DMS53 treated with DMSO at 0.1 percent for 48 hours (cell line): ENCODE measurements at regions not wholly inside any gene's neighbourhood (a gene's known extent, or its start where the extent isn't known, plus 50 kb on each side); places are given as distances from the start of the nearest gene placed in this dataset.
A peak's percentile ranks its signal among the peaks of the same experiment; 100 is the strongest.

Source experiments
- DNase-seq: peaks from one replicate; lab custom pipeline; 2025; ENCODE audit not compliant: unreplicated experiment; lab: John Stamatoyannopoulos, UW

DNA sequence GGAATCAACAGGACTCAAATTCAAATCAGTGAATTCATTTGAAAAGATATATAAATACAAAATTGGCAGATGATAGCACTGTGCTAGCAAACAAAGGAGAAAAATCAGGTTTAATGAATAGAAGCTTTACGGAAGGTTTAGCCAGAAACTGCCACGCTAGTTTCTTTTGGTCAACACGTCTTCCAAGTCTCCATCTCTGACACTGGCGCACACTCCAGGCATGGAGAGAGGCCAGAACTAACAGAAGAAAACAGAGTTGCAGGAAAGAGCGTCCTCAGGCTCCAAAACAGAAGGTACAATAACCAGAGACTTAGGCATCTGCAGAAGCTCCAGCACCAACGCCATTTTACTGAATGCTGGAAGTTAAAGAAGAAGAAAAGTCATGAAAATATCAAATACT, 497.3 kb upstream of the FRG1 start:
- DNase-seq: no peak

DNA sequence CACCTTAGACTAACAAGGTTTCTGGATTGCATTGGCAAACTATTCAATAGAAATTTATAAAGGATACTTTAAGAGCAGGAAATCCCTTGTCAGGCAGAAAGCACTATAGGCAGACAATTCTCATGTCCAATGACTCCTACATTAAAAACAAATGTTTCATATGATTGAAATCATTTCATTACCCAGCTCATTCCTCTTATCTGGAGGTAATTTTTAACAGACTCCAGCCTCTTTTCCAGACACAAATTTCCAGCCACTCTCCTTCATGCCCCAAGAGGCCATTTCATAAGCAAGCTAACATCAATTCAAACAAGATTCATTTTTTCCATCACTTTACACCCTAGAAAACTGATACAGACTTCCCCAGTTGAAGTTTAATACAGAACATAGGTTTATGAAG, 495.1 kb upstream of the FRG1 start:
- DNase-seq: no peak

DNA sequence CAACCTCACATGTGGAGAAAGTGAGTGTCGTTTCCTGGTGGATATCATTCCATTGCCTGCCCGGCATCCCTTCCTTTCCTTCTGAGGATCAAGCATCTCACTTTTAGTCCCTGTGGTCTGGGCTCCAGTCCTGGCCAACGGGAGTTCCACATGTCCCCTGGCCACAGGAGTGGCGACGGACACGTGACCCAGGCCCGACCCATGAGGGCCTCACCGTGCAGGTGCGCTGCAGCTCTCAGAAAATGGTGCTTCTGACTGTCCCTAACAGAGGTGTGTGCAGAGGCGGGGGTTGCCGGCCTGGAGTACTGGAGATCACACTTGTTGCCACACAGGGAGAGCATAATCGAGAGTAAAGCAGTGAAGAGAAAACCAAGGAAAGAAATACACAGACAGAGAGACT, 476.9 kb upstream of the FRG1 start:
- DNase-seq: no peak

DNA sequence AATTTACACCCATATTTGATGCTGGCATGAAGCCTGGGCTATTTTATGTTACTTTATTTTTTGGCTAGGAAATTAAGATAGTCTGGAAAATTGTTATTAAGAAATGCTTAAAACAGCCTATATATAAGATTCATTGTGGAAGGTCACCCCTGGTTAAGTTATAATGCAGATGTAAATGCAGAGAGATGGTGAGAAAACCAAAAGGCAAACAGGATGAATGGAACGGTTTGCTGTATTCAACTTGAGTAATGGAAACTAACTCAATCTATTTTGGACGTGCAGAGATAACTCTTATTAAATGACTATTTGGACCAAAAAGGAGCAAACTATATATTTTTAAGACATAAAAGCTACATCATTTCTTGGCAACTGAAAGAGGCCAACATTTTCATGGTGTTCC, 446.3 kb upstream of the FRG1 start:
- no peak for DNase-seq

DNA sequence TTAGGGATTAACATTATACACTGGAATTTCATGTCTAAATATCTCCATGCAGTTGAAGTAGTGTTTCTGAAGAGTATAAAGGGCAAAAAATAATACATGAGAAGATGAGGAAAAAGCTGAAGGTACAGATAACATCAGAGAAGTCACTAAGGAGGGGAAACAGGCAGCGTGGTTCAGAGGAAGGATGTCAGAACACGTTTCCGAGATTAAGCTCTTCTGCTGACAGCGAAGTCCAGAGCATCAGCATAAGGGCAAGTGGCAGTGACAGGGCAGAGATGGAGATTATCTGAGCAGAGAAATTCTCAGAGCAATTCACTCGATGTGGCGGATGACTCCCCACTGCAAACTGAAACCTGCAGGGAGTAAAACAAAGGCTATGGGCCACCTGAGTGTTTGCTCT, 443.2 kb upstream of the FRG1 start:
- DNase-seq: no peak

DNA sequence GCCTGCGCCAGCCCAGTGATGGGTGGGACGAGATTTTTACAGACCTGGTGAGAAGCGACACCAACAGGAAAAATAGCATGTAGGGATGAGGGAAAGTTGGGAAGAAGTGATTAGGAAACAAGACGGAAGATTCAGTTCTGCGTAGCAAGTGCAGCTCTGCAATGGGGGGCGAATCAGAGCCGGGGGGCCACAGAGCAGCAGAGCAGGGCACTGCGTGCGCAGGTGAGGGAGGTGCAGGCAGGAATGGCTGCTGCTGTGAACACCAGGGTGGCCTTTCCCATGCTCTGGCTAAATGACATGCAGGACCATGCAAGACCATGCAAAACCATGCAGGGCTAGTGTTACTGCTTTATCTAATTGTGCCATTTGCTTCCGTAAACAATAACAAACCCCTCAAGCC, 442.7 kb upstream of the FRG1 start:
- no peak for DNase-seq

DNA sequence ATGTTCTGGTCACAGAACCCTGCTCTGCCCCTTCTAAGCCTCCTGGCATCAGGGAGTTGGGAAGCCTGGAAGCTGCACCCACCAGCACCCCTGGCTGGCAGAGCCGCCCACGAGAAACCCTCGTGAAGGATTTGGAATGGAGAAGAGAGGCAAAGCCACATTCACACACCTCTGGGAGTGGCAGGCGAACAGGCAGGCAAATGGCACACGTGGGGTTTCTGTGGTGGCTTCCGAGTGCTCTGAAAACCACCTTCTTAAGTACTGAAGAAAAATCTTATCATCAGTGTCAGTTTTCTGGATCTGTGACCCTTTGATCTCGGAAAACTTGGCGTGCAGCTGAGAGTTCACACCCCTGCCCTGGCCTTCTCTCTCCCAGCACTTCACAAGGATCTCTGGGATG, 442.2 kb upstream of the FRG1 start:
- no peak for DNase-seq

DNA sequence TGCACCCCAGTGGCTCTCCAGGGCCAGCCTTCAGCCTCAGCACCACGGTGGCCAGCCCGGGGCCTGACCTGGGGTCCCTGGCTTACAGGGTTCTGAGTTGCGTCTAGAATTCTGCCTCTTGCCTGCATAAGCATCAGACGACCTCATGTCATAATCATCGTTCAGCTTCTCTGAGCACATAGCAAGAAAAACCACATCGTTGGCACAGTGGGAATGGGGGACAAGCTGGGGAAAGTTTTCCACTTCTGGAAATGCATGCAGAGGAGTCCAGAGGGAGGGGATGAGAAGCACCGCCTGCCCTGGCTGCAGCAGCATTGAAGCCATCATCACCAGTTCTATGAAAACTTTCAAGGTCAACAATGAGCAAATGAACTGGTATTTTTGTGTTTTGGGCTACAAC, 441.0 kb upstream of the FRG1 start:
- DNase-seq: no peak

DNA sequence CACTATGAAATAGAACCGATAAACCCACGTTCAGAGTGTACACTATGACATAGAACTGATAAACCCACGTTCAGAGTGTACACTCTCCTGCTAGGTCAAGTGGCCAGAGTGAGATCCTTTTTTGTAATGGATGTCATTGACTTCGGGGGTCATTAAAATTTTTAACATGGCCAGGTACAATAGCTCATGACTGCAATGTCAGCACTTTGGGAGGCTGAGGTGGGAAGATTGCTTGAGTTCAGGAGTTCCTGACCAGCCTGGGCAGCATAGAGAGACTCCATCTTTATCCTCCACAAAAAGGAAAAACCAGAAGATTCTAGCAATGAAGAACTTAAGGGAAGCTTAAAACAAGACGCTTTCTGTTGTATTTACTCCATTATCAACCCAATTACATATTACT, 439.7 kb upstream of the FRG1 start:
- DNase-seq: no peak

DNA sequence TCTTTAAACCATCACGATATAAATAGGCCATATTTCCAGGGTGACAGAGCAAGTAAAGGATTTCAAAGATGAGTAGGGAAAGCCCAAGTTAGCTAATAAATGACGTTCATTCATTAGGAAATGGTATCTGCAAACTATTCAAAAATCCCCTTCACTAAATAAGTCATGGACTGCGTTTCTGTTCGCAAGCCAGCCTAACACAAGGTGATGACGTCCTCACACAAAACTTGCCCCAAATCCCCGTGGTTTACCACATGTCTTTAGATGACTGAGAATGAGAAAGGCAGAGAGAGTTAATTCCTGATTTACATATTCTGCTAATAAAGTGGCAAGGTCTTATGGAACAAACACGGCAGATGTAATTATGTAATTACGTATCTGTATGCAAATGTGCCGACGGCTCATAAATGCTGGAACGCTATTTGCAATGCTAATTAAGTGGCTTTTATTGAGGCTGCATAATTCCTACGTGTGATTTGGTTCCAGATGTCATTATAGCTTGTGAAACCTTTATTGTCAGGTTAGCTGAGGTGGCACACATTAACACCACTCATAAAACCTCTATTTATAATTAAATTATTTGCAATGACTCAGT, 437.7 kb upstream of the FRG1 start:
- no peak for DNase-seq

DNA sequence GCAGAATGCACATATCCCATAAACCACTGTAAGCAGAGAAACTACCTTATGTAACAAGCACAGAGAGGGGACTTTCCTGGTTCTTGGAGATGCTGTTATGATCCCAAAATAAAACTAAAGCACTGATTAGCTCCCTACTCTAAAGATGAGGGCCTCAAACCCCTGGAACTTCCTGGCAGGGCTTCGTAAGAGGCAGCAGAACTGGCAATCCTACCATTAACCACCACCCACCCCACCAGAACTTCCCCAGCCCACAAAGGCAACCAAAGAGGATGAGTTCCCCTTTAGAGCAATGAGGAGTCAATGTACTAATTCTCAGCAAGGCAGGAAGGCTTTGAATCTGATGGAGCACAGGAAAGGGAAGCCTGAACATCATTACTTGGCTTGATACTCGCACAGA, 436.5 kb upstream of the FRG1 start:
- DNase-seq: no peak

DNA sequence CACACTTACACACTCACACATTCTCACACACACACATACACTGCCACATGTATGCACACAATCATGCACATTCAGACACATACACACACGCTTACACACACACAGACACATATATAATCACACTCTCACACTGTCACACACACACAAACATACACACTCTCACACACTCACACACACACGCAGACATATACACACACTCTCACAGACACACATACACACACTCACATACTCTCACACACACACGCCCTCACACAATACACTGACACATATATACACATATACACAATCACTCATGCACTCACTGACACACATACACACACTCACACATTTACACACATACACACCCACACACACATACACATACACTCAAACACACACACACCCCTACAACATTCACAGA, 435.3 kb upstream of the FRG1 start:
- no peak for DNase-seq

DNA sequence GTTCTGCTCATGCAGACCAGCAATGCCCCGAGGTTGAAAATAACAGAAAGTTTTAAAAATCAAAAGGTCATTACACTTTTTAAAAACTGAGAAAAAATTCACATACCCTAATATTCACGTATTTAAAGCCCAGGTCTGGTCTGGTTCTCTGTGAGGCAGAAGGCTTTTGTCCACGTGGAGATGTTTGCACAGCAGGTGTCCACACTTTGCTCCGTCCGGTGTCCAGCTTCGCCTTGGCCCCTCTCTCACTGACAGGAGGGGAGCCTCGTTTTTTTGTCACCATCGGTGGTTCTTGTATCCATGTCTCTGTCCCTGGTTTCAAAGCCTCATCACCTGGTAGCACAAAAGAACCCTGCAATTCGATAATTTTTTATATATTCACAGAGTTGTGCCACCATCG, 434.6 kb upstream of the FRG1 start:
- DNase-seq: no peak

DNA sequence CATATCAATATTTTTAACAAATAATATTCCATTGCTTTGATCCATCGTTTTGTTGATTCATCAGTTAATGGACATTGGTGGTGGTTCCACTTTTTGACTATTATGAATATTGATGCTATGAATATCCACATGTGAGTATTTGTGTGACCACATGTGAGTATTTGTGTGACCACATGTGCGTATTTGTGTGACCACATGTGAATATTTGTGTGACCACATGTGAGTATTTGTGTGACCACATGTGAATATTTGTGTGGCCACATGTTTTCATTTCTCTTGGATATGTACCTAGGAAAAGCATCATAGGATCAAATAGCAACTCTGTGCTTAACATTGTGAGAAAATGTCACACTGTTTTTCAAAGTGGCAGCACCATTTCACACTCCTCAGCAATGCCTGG, 433.6 kb upstream of the FRG1 start:
- DNase-seq: no peak

DNA sequence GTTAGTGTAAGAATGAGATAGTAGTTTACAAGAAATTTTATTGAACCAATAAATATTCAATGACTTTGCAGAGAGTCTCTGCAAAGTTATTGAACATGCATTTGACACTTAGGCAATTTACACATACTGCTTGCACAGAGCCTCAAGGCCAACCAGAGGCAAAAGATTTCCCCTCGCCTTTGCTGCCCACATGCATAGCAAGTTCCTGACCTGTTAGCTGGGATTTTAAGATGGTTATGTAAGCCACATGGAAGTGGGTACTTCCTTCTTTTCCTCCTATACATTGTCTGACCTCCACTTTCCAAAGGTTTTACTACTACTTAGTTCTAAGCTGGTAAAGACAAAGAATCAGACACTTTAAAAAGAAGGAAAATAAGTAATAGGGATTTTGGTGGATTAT, 430.1 kb upstream of the FRG1 start:
- no peak for DNase-seq

DNA sequence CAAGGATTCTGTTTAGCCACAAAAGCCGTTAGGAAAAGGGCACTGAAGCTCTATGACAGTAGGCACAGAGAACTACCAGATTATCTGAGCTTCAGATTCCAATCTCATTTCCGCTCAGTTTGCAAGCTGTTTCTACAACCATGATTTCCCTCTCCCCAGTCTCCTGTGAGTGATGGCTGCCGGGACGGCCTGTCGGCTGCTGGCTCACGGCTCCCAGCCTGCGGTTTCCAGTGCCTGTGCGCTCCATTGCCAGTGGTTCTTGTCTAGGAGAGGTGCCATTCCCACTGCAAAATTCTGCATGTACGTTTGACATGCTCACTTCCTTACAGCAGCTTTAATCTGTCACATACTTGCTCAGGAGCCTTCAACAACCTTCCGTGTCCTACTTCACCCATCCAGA, 429.1 kb upstream of the FRG1 start:
- no peak for DNase-seq

DNA sequence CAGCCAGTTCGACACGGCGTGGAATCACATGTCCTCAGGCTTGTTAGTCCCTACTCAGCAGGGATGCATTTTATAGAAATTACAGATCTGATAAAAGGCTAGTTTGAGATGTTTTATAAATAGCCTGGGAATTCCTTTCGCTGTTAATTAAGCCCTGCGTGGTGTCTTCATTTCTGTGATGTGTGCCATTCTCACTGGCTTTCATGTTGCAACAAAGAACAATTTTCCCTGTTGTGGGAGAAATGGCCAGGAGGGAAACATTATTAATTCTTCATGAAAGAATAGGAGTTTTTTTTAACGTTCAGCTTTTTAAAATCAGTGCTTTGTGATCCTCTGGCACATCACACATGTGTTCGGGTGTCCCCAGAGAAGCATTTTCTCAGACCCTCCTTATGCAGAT, 427.3 kb upstream of the FRG1 start:
- no peak for DNase-seq

DNA sequence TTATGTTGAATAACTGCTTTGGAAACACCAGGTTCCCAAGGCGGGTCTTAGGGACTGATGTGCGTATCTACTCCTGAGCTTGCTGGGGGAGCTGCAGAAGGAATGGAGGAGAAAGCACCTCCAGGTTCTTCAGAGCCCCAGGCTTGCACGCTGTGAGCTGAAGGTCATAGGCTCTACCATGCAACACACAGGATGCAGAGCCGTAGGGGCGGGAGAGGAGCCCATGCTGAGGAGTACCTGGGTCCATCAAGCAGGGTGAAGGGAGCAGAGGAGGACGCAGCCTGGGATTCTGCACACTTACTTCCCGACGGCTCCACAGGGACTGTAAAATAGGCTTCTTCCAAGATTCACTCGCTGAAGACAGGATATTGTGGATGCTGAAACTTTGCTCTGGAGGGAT, 426.5 kb upstream of the FRG1 start:
- no peak for DNase-seq

DNA sequence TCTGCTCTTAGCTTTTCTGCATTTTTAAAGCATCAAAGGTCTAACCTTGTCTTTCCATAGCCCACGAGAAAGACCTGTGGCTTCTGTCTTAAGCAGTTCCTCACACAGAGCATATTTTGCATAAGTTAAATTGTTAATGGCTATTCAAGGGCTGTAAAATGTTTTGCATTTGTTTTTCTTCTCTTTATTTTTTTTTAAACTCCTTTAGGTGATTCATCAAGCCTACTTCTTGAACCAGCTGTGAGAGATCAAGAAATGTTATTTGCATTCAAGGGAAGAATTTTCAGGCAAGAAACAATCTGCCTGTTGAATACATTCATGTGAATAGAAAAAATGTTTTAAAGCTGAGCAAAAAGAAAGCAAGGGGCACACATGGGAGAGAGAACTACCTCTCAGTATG, 423.8 kb upstream of the FRG1 start:
- no peak for DNase-seq

DNA sequence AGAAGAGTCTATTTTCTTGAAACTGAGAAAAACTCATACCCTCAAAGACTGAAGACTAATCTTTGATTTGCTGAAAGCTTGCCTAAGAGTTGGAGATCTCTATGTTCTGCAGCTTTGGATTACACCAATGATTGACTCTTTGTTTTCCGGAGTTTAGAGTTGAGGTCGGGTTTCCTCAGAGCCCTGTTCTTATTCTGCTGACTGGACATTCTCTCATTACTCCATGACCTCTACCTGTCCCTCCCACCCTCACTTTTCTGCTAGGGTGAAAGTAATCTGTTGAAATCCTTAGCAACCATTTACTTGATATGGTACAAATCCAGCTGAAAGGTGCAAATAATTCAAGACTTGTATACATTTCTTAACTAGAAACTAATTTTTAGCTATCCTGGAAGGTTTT, 421.5 kb upstream of the FRG1 start:
- no peak for DNase-seq

DNA sequence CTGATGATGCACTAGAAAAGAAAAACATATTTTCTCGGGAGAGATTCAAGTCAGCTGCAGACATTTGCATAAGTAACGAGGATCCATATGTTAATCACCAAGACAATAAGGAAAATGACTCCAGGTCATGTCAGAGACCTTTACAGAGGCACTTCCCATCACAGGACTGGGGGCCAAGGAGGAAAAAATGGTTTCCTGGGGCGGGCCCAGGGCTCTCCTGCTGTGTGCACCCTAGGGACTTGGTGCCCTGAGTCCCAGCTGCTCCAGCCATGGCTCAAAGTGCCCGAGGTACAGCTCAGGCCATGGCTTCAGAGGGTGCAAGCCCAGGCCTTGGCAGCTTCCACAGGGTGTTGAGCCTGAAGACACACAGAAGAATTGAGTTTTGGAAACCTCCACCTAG, 415.4 kb upstream of the FRG1 start:
- no peak for DNase-seq

DNA sequence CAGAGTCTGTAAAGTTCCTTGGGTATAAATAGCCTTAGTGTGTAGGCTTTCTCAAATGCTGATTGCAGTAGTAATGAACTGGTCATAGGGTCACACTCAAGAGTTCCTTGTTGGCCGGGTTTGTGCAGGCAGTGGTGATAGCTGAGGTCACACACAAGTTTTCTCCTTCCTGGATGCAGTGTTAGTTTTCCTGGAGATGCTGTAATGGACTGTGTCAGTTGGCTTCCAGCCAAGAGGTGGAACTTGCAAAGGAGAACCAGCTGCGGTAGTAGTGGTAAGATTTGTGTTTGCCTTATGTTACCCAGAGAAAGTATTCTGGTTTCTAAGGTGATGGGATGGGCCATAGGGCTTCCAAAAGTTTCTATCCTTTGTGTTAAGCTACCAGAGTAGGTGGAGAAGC, 409.8 kb upstream of the FRG1 start:
- no peak for DNase-seq

DNA sequence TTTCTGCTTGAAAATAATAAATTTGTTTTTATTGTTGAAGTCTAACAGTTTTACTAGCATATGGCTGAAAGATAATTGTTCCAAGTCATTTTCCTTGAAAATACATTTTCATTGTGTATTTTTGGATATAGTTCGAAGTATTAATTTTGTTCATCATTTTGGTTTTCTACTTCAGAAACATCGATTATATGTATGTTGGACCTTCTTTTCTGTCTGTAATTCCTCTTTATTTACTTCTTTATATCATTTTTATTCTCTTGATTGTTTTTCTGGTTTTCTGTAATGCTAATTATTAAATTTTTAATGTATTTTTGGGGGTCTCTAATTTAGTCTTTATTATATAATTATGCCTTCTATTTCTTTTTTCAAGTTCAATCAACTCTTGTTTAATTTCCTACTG, 407.1 kb upstream of the FRG1 start:
- DNase-seq: no peak

DNA sequence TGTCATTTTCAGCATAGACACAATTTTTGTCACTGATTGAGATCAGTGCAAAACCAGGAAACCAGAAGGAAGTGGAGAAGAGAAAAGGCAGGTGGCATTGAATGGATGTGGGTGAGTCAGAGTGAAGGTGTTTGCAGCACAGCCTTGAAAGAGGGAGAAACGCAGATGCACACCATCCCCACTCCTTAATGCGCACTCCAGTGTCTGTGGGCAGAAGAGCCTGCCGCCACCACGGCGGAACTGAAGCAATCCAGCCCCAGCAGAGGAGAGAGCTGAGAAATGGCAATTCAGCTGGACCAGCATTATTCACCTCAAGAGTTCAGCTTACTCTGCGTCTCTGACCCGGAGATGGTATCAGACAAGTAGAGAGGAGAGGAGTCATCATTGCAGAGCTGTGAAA, 393.1 kb upstream of the FRG1 start:
- peak; percentile 16 for DNase-seq
